ENCODE measurements at regions not wholly inside any gene's neighbourhood (a gene's known extent, or its start where the extent isn't known, plus 50 kb on each side); places are given as distances from the start of the nearest gene placed in this dataset.

- Mint-ChIP-seq H3K27me3 (no peaks in the 10 kb centered on the region), H3K4me3 (ENCODE audit: low read depth) (no peak overlapping the region), H3K4me1 (ENCODE audit: low read depth) (peaks cover 13% of the 10 kb centered on the region), H3K27ac (no peak overlapping the region), H3K9me3 (ENCODE audit: low read depth) (peaks cover 6% of the 10 kb centered on the region), H3K36me3 (ENCODE audit: insufficient read depth) (no peaks in the 10 kb centered on the region)
- DNase-seq (ENCODE audit: low spot score, unreplicated experiment): no peak
- TF ChIP-seq, protein P1, sequence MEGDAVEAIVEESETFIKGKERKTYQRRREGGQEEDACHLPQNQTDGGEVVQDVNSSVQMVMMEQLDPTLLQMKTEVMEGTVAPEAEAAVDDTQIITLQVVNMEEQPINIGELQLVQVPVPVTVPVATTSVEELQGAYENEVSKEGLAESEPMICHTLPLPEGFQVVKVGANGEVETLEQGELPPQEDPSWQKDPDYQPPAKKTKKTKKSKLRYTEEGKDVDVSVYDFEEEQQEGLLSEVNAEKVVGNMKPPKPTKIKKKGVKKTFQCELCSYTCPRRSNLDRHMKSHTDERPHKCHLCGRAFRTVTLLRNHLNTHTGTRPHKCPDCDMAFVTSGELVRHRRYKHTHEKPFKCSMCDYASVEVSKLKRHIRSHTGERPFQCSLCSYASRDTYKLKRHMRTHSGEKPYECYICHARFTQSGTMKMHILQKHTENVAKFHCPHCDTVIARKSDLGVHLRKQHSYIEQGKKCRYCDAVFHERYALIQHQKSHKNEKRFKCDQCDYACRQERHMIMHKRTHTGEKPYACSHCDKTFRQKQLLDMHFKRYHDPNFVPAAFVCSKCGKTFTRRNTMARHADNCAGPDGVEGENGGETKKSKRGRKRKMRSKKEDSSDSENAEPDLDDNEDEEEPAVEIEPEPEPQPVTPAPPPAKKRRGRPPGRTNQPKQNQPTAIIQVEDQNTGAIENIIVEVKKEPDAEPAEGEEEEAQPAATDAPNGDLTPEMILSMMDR (IDR thresholded peaks at IDR 0.05; ENCODE audit: unreplicated experiment): no peak
Observed at GRCh38 chr6:15801912-15802311, 139.1 kb upstream of the DTNBP1 start.

- Mint-ChIP-seq H3K36me3 (ENCODE audit: insufficient read depth) (no peaks in the 10 kb centered on the region), H3K4me3 (ENCODE audit: low read depth) (no peak overlapping the region)
Observed at GRCh38 chr6:15800841-15801617, 138.2 kb upstream of the DTNBP1 start.

GRCh38 chr6:15798533-15799255, 135.9 kb upstream of the DTNBP1 start:
- no peak overlapping the region for H3K4me3 Mint-ChIP-seq (ENCODE audit: low read depth)
- no peak for DNase-seq (ENCODE audit: low spot score, unreplicated experiment)
- no peaks in the 10 kb centered on the region for H3K36me3 Mint-ChIP-seq (ENCODE audit: insufficient read depth)
- TF ChIP-seq, protein P1 (IDR thresholded peaks at IDR 0.05; ENCODE audit: unreplicated experiment): no peak
- no peaks in the 10 kb centered on the region for H3K27me3 Mint-ChIP-seq
- H3K4me1 Mint-ChIP-seq (ENCODE audit: low read depth): peaks cover 10% of the 10 kb centered on the region
- peaks cover 6% of the 10 kb centered on the region for H3K9me3 Mint-ChIP-seq (ENCODE audit: low read depth)
- H3K27ac Mint-ChIP-seq: no peak overlapping the region

More at GRCh38 chr6:15800841-15801617, 138.2 kb upstream of the DTNBP1 start:
- Mint-ChIP-seq H3K27me3 (no peaks in the 10 kb centered on the region), H3K4me1 (ENCODE audit: low read depth) (peaks cover 13% of the 10 kb centered on the region), H3K9me3 (ENCODE audit: low read depth) (peaks cover 6% of the 10 kb centered on the region), H3K27ac (no peak overlapping the region)
- DNase-seq (ENCODE audit: low spot score, unreplicated experiment): no peak
- TF ChIP-seq, protein P1 (IDR thresholded peaks at IDR 0.05; ENCODE audit: unreplicated experiment): no peak

DNA sequence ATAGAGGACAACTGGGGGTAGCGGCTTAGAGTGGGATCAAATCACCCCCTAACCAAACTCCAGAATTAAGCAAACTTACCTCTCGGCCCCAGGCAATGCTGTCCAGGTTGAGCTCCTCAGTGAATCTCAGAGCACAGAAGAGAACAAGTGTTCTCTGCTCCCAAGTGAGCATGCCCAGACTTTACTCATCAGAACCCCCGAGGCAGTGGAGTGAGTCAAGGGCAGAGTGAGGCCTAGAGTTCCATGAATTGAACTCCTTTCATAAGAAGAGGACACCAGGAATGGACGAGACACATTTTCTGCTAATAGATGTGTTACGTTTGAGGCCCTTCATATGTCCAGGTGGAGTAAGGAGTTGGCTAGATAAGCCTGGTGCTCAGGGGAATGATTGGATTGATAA, 134.0 kb upstream of the DTNBP1 start:
- H3K36me3 Mint-ChIP-seq (ENCODE audit: insufficient read depth): no peaks in the 10 kb centered on the region
- TF ChIP-seq, protein P1 (IDR thresholded peaks at IDR 0.05; ENCODE audit: unreplicated experiment): no peak
- H3K4me1 Mint-ChIP-seq (ENCODE audit: low read depth): peaks cover 25% of the 10 kb centered on the region
- H3K27ac Mint-ChIP-seq: no peak overlapping the region
- H3K27me3 Mint-ChIP-seq: no peaks in the 10 kb centered on the region
- H3K4me3 Mint-ChIP-seq (ENCODE audit: low read depth): no peak overlapping the region
- DNase-seq (ENCODE audit: low spot score, unreplicated experiment): no peak
- H3K9me3 Mint-ChIP-seq (ENCODE audit: low read depth): peaks cover 6% of the 10 kb centered on the region

GRCh38 chr6:15796130-15796771, 133.4 kb upstream of the DTNBP1 start:
- TF ChIP-seq, protein P1 (IDR thresholded peaks at IDR 0.05; ENCODE audit: unreplicated experiment): no peak
- Mint-ChIP-seq H3K36me3 (ENCODE audit: insufficient read depth) (no peaks in the 10 kb centered on the region), H3K27ac (no peak overlapping the region), H3K9me3 (ENCODE audit: low read depth) (peaks cover 6% of the 10 kb centered on the region), H3K4me3 (ENCODE audit: low read depth) (no peak overlapping the region), H3K4me1 (ENCODE audit: low read depth) (peaks cover 31% of the 10 kb centered on the region), H3K27me3 (no peaks in the 10 kb centered on the region)
- DNase-seq (ENCODE audit: low spot score, unreplicated experiment): no peak
